ENCODE measurements at regions not wholly inside any gene's neighbourhood (a gene's known extent, or its start where the extent isn't known, plus 50 kb on each side); places are given as distances from the start of the nearest gene placed in this dataset.

- peak; percentile 70 for DNase-seq (ENCODE audit: low read depth)
Measured at GRCh38 chr2:8583400-8584173, 98.3 kb upstream of the ID2 start.

- no peak for DNase-seq (ENCODE audit: low read depth)
Measured at GRCh38 chr2:8584174-8585066, 97.4 kb upstream of the ID2 start.

- DNase-seq (ENCODE audit: low read depth): no peak
Measured at GRCh38 chr2:8586457-8587051, 95.3 kb upstream of the ID2 start.

- no peak for DNase-seq (ENCODE audit: low read depth)
Measured at GRCh38 chr2:8587251-8587791, 94.5 kb upstream of the ID2 start.

- DNase-seq (ENCODE audit: low read depth): no peak
Measured at GRCh38 chr2:8587920-8588830, 93.7 kb upstream of the ID2 start.

- no peak for DNase-seq (ENCODE audit: low read depth)
Measured at GRCh38 chr2:8588831-8589191, 93.0 kb upstream of the ID2 start.

GRCh38 chr2:8589721-8590120 is 92.1 kb upstream of the ID2 start:
- DNase-seq (ENCODE audit: low read depth): no peak

GRCh38 chr2:8590938-8591337 is 90.9 kb upstream of the ID2 start:
- no peak for DNase-seq (ENCODE audit: low read depth)

GRCh38 chr2:8592736-8593135 is 89.1 kb upstream of the ID2 start:
- no peak for DNase-seq (ENCODE audit: low read depth)

GRCh38 chr2:8593243-8593642 is 88.6 kb upstream of the ID2 start:
- no peak for DNase-seq (ENCODE audit: low read depth)

GRCh38 chr2:8594731-8595427 is 87.0 kb upstream of the ID2 start:
- DNase-seq (ENCODE audit: low read depth): no peak

GRCh38 chr2:8595428-8595805 is 86.4 kb upstream of the ID2 start:
- DNase-seq (ENCODE audit: low read depth): no peak

- DNase-seq (ENCODE audit: low read depth): no peak
Measured at GRCh38 chr2:8595811-8596600, 85.8 kb upstream of the ID2 start.

- no peak for DNase-seq (ENCODE audit: low read depth)
Measured at GRCh38 chr2:8597094-8597493, 84.8 kb upstream of the ID2 start.

- no peak for DNase-seq (ENCODE audit: low read depth)
Measured at GRCh38 chr2:8597559-8598225, 84.2 kb upstream of the ID2 start.

GRCh38 chr2:8598295-8599165 is 83.3 kb upstream of the ID2 start:
- no peak for DNase-seq (ENCODE audit: low read depth)

- DNase-seq (ENCODE audit: low read depth): no peak
Measured at GRCh38 chr2:8599421-8600242, 82.2 kb upstream of the ID2 start.

- no peak for DNase-seq (ENCODE audit: low read depth)
Measured at GRCh38 chr2:8600456-8600855, 81.4 kb upstream of the ID2 start.

All from stimulated activated CD8-positive, alpha-beta memory T cell treated with anti-CD3 and anti-CD28 coated beads, Interleukin-7, amount 100 ng/mL, for 24 hours (primary cell).